IMR-90 (cell line): ENCODE measurements at regions not wholly inside any gene's neighbourhood (a gene's known extent, or its start where the extent isn't known, plus 50 kb on each side); places are given as distances from the start of the nearest gene placed in this dataset.

Experiments used
- ATAC-seq: fragments of 200-7000 bp; cut with Tn5 transposase; 2 replicates; pipeline ENCODE4 v1.9.1; 2020; ENCODE audit warnings: low read depth, mild to moderate bottlenecking, moderate library complexity
- BruUV-seq: library from RNA; stranded (reverse); fragments of 400-500 nt; replicated peaks from 2 replicates; lab custom pipeline; 2021; lab: Mats Ljungman, UMichigan
- CTCF ChIA-PET: fragments of 300-600 bp; formaldehyde crosslinking; extraction: SDS; loops from one replicate; lab custom pipeline; 2021; ENCODE audit warnings: antibody characterized with exemption; lab: Yijun Ruan, JAX
- POLR2A ChIA-PET: fragments of 300-600 bp; sonication (Branson Sonifier 250); formaldehyde crosslinking; loops from one replicate; lab custom pipeline; 2022; ENCODE audit warnings: antibody characterized with exemption; ENCODE audit not compliant: unreplicated experiment; lab: Charles Lee
- DNase-seq: peaks from one replicate; pipeline ENCODE4 v3.0.0; 2013
- H2AFZ ChIP-seq: replicated peaks from 2 replicates; pipeline ENCODE3; 2013; ENCODE audit warnings: low read length, mild to moderate bottlenecking; ENCODE audit not compliant: poor library complexity
- H2AK5ac ChIP-seq: 2 replicates; pipeline ENCODE4 v1.6.1; 2013; ENCODE audit warnings: low read depth, low read length, inconsistent platforms
- H2AK9ac ChIP-seq: replicated peaks from 2 replicates; pipeline ENCODE3; 2013; ENCODE audit warnings: mild to moderate bottlenecking, low read depth, low read length, moderate library complexity; ENCODE audit not compliant: poor library complexity
- H2BK120ac ChIP-seq: 2 replicates; pipeline ENCODE4 v1.6.1; 2013; ENCODE audit warnings: low read depth, low read length, inconsistent platforms
- H2BK15ac ChIP-seq: 3 replicates; pipeline ENCODE4 v1.6.1; 2013; ENCODE audit warnings: low read depth, low read length, inconsistent platforms
- H2BK20ac ChIP-seq: 2 replicates; pipeline ENCODE4 v1.6.1; 2013; ENCODE audit warnings: low read depth, mild to moderate bottlenecking, inconsistent platforms, low read length, moderate library complexity
- H2BK5ac ChIP-seq: 2 replicates; pipeline ENCODE4 v1.6.1; 2013; ENCODE audit warnings: mild to moderate bottlenecking, low read depth, low read length, inconsistent platforms; ENCODE audit not compliant: poor library complexity, severe bottlenecking
- H3K14ac ChIP-seq: replicated peaks from 2 replicates; pipeline ENCODE4 v1.6.1; 2013; ENCODE audit warnings: low read depth, low read length, inconsistent platforms
- H3K18ac ChIP-seq: 2 replicates; pipeline ENCODE4 v1.6.1; 2013; ENCODE audit warnings: low read depth, low read length, control low read depth
- H3K23ac ChIP-seq: 2 replicates; pipeline ENCODE4 v1.6.1; 2013; ENCODE audit warnings: low read depth, low read length, inconsistent platforms
- H3K27ac ChIP-seq: 2 replicates; pipeline ENCODE4 v1.5.1; 2013; ENCODE audit warnings: mild to moderate bottlenecking, control low read depth, low read length; ENCODE audit not compliant: insufficient read depth
- H3K27me3 ChIP-seq: 2 replicates; pipeline ENCODE4 v1.6.1; 2013; ENCODE audit warnings: low read length; ENCODE audit not compliant: control insufficient read depth, insufficient read depth
- H3K36me3 ChIP-seq: 2 replicates; pipeline ENCODE4 v1.6.1; 2013; ENCODE audit warnings: low read length, mixed read lengths; ENCODE audit not compliant: control insufficient read depth, insufficient read depth
- H3K4ac ChIP-seq: 2 replicates; pipeline ENCODE4 v1.6.1; 2013; ENCODE audit warnings: low read depth, low read length, inconsistent platforms
- H3K4me1 ChIP-seq: 2 replicates; pipeline ENCODE4 v1.6.1; 2013; ENCODE audit warnings: low read length, mixed read lengths; ENCODE audit not compliant: control insufficient read depth, insufficient read depth
- H3K4me2 ChIP-seq: 2 replicates; pipeline ENCODE4 v1.6.1; 2013; ENCODE audit warnings: low read depth, mild to moderate bottlenecking, control low read depth, low read length, moderate library complexity
- H3K4me3 ChIP-seq: 2 replicates; pipeline ENCODE4 v1.5.1; 2013; ENCODE audit warnings: low read depth, mild to moderate bottlenecking, control low read depth, low read length, moderate library complexity; ENCODE audit not compliant: insufficient read depth
- H3K56ac ChIP-seq: 2 replicates; pipeline ENCODE4 v1.6.1; 2013; ENCODE audit warnings: low read length, inconsistent platforms; ENCODE audit not compliant: insufficient read depth; ENCODE audit errors: extremely low read depth
- H3K79me1 ChIP-seq, 2 experiments: 2 replicates each; pipeline ENCODE4 v1.6.1; 2013; ENCODE audit warnings: low read length in 2 of 2, inconsistent platforms in 1 of 2, low read depth in 1 of 2
- H3K9ac ChIP-seq: 2 replicates; pipeline ENCODE4 v1.6.1; 2013; ENCODE audit warnings: low read depth, low read length, control low read depth
- H3K9me1 ChIP-seq: 2 replicates; pipeline ENCODE4 v1.6.1; 2013; ENCODE audit warnings: low read length, inconsistent platforms; ENCODE audit not compliant: insufficient read depth
- H3K9me3 ChIP-seq: 2 replicates; pipeline ENCODE4 v1.6.1; 2013; ENCODE audit warnings: low read length; ENCODE audit not compliant: control insufficient read depth, insufficient read depth
- H4K20me1 ChIP-seq: 2 replicates; pipeline ENCODE4 v1.6.1; 2013; ENCODE audit warnings: low read length, inconsistent platforms; ENCODE audit not compliant: insufficient read depth
- H4K5ac ChIP-seq: 2 replicates; pipeline ENCODE4 v1.6.1; 2013; ENCODE audit warnings: mild to moderate bottlenecking, low read depth, low read length, control low read depth
- H4K8ac ChIP-seq, 2 experiments: 2 replicates each; pipeline ENCODE4 v1.6.1; 2013; ENCODE audit warnings: low read depth in 2 of 2, low read length in 2 of 2, control low read depth in 1 of 2, inconsistent platforms in 1 of 2
- H4K91ac ChIP-seq: 2 replicates; pipeline ENCODE4 v1.6.1; 2013; ENCODE audit warnings: low read depth, low read length, inconsistent platforms; ENCODE audit not compliant: insufficient read depth
- BHLHE40 ChIP-seq: fragments of 150-350 bp; IDR thresholded peaks from 2 replicates; pipeline ENCODE4 v1.6.1; 2016; ENCODE audit warnings: mild to moderate bottlenecking, low read depth, low read length
- CEBPB ChIP-seq: IDR thresholded peaks from 2 replicates; pipeline ENCODE4 v1.6.1; 2012; ENCODE audit warnings: low read depth, low read length, improper control_type of control experiment
- CHD1 ChIP-seq: IDR thresholded peaks from 2 replicates; pipeline ENCODE4 v1.6.1; 2012; ENCODE audit warnings: low read depth, low read length, improper control_type of control experiment
- CTCF ChIP-seq: conservative IDR thresholded peaks from 2 replicates; pipeline ENCODE4 v1.5.1; 2012; ENCODE audit warnings: mild to moderate bottlenecking, low read depth, low read length, improper control_type of control experiment
- FOS ChIP-seq: fragments of 150-350 bp; IDR thresholded peaks from 2 replicates; pipeline ENCODE4 v1.6.1; 2016; ENCODE audit warnings: low read depth, low read length
- MAFK ChIP-seq: IDR thresholded peaks from 2 replicates; pipeline ENCODE4 v1.6.1; 2012; ENCODE audit warnings: low read depth, low read length, improper control_type of control experiment
- MAZ ChIP-seq: IDR thresholded peaks from 2 replicates; pipeline ENCODE4 v1.6.1; 2012; ENCODE audit warnings: low read depth, mild to moderate bottlenecking, low read length, improper control_type of control experiment, moderate library complexity, borderline replicate concordance
- NFE2L2 ChIP-seq: fragments of 150-350 bp; IDR thresholded peaks from 2 replicates; pipeline ENCODE4 v1.6.1; 2016; ENCODE audit warnings: low read depth, mild to moderate bottlenecking, low read length
- POLR2A ChIP-seq: IDR thresholded peaks from 2 replicates; pipeline ENCODE4 v1.6.1; 2012; ENCODE audit warnings: mild to moderate bottlenecking, low read depth, low read length
- RAD21 ChIP-seq: IDR thresholded peaks from 2 replicates; pipeline ENCODE4 v1.6.1; 2012; ENCODE audit warnings: low read length, improper control_type of control experiment
- RCOR1 ChIP-seq: IDR thresholded peaks from 2 replicates; pipeline ENCODE4 v1.6.1; 2012; ENCODE audit warnings: mild to moderate bottlenecking, low read length, improper control_type of control experiment; ENCODE audit not compliant: insufficient replicate concordance
- RFX5 ChIP-seq: IDR thresholded peaks from 2 replicates; pipeline ENCODE4 v1.8.0; 2012; ENCODE audit warnings: low read depth, mild to moderate bottlenecking, low read length, moderate library complexity
- SMC3 ChIP-seq: fragments of 150-350 bp; IDR thresholded peaks from 2 replicates; pipeline ENCODE4 v1.6.1; 2016; ENCODE audit warnings: low read depth, mild to moderate bottlenecking, antibody characterized with exemption, low read length, moderate library complexity
- WGBS, 2 experiments: methylation state at CpG; one replicate each; pipeline versions ENCODE4 v1.1.5 to v1.1.7; 2013; ENCODE audit warnings: missing lambda C conversion rate in 2 of 2; ENCODE audit not compliant: insufficient read length in 1 of 2; ENCODE audit errors: extremely low coverage in 2 of 2; 5-methylcytosine and 5-hydroxymethylcytosine counted together
- dilution Hi-C: fragments of 300-500 bp; cut with HindIII; formaldehyde crosslinking; loops from one replicate; pipeline ENCODE4 v1.14.3; 2018; ENCODE audit warnings: low sequenced_read_pairs; ENCODE audit not compliant: unreplicated experiment
- in situ Hi-C: fragments of 300-500 bp; cut with MboI; formaldehyde crosslinking; loops from 3 replicates; pipeline ENCODE4 v1.14.3; 2019; ENCODE audit warnings: low sequenced_read_pairs, inconsistent platforms, mixed read lengths
- intact Hi-C: fragments of 100-400 bp; cut with micrococcal nuclease; formaldehyde crosslinking; loops from 2 replicates; pipeline ENCODE4 v1.10.0; 2022
- TF ChIP-seq, protein P1 (sequence below): fragments of 150-350 bp; IDR thresholded peaks from 2 replicates; pipeline ENCODE4 v1.6.1; 2017; ENCODE audit warnings: mild to moderate bottlenecking, antibody characterized with exemption, low read length, low read depth

DNA sequence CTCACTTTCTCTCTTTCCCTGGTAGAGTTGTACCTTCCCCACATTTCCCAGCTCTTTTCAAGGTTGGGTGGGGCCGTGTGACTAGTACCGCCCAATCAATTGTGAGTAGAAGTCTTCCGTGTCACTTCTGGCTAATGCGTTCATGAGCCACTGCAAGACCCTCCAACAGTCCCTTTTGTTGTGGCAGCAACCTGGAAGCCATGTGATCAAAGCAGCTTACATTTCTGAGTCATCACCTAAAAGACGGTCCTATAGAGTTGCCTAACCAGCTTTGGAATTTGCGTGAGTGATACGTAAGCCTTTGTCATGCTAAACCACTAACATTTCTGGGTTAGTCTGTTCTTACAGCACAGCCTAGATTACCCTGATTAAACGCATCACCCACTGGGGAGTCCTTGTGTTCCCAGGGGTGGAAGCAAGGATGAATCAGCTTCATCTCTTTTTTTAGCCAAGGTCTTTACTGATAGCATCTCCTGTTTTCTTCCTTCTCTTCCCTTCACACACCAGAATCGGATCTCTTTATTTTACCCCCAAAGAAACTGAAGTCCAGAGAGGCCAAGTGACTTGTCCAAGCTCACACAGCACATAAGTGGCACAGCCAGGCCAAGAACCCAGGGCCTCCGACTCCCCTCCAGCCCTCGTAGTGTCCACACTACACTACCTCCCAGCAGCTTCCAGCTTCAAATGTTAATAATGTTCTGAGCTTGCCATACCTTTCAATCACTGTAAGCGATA is 366.3 kb upstream of the XYLT1 start:
- H3K4ac ChIP-seq = peak overlapping the region; percentile 46
- peak overlapping the region; percentile 59 for H2BK120ac ChIP-seq
- TF ChIP-seq MAZ = no peak
- TF ChIP-seq FOS = peak; percentile 82
- 0 out of 2 replicates have a peak, but pooled peaks have one; percentile 46 for TF ChIP-seq NFE2L2
- no peak for TF ChIP-seq CHD1
- TF ChIP-seq POLR2A = no peak
- no peak for TF ChIP-seq BHLHE40
- TF ChIP-seq MAFK = no peak; the same call in 1 of the 2 replicates
- no peak for TF ChIP-seq RFX5
- no peak for TF ChIP-seq RCOR1
- TF ChIP-seq, protein P1, sequence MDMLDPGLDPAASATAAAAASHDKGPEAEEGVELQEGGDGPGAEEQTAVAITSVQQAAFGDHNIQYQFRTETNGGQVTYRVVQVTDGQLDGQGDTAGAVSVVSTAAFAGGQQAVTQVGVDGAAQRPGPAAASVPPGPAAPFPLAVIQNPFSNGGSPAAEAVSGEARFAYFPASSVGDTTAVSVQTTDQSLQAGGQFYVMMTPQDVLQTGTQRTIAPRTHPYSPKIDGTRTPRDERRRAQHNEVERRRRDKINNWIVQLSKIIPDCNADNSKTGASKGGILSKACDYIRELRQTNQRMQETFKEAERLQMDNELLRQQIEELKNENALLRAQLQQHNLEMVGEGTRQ = peak; percentile 78
- no peak for TF ChIP-seq SMC3
- TF ChIP-seq CTCF = no peak
- peak; percentile 94 for TF ChIP-seq CEBPB
- TF ChIP-seq RAD21 = no peak
- peak; percentile 98 for DNase-seq
- no peak overlapping the region for H3K4me2 ChIP-seq
- H4K8ac ChIP-seq = peak overlapping the region in 1 of 2 experiments; percentile 62; a peak in 2 of 4 replicates
- intact Hi-C loops = no loop called here
- peak overlapping the region; percentile 50 for H2BK5ac ChIP-seq
- no peaks in the 10 kb centered on the region for H3K9me1 ChIP-seq
- no peak overlapping the region for H3K9ac ChIP-seq
- H4K5ac ChIP-seq = peak overlapping the region; percentile 5; the same call in 1 of the 2 replicates
- peak overlapping the region; percentile 27 for H2AFZ ChIP-seq
- no peaks in the 10 kb centered on the region for H3K27me3 ChIP-seq
- WGBS, 2 experiments = 49% methylated on average over 3 of the region's 12 CpGs; no CpG with 5 or more reads in 1 of the 2 experiments
- H2AK5ac ChIP-seq = peak overlapping the region; percentile 24; the same call in 1 of the 2 replicates
- in situ Hi-C loops = no loop called here
- H2BK15ac ChIP-seq = peak overlapping the region; percentile 71; the same call in 2 of the 3 replicates
- H2AK9ac ChIP-seq = no peak overlapping the region
- no peaks in the 10 kb centered on the region for H4K20me1 ChIP-seq
- dilution Hi-C loops = no loop called here
- no peaks in the 10 kb centered on the region for H3K9me3 ChIP-seq
- no peak overlapping the region for H4K91ac ChIP-seq
- no peak overlapping the region for H3K56ac ChIP-seq
- H3K4me1 ChIP-seq = peaks cover 3% of the 10 kb centered on the region
- no TSS peak for BruUV-seq
- no peak overlapping the region for H3K27ac ChIP-seq
- ATAC-seq = peak; percentile 75
- CTCF ChIA-PET = interaction anchor here (1.0 kb wide), 1 partner anchor 16 kb away, joined by 4 read pairs; no protein-coding TSS in a partner anchor
- H3K4me3 ChIP-seq = no peak overlapping the region
- POLR2A ChIA-PET = no interaction called here
- H3K18ac ChIP-seq = peak overlapping the region; percentile 51; the same call in 1 of the 2 replicates
- 0 out of 2 replicates have a peak overlapping the region, but pooled peaks have one; percentile 6 for H3K14ac ChIP-seq
- H3K23ac ChIP-seq = 0 out of 2 replicates have a peak overlapping the region, but pooled peaks have one; percentile 20
- peak overlapping the region; percentile 83; the same call in 1 of the 2 replicates for H2BK20ac ChIP-seq
- H3K36me3 ChIP-seq = no peaks in the 10 kb centered on the region
- no peaks in the 10 kb centered on the region for H3K79me1 ChIP-seq
